ENCODE measurements at regions not wholly inside any gene's neighbourhood (a gene's known extent, or its start where the extent isn't known, plus 50 kb on each side); places are given as distances from the start of the nearest gene placed in this dataset.

GRCh38 chr4:170464614-170465197 lies 374.9 kb upstream of the AADAT start:
- TF ChIP-seq CTCF (conservative IDR thresholded peaks at IDR 0.05; ENCODE audit: low read depth in 2 of 2) (no peak; a peak in 1 of 4 replicates), REST (IDR thresholded peaks at IDR 0.05; ENCODE audit: unreplicated experiment) (no peak), POLR2AphosphoS5 (IDR thresholded peaks at IDR 0.05; ENCODE audit: low read depth) (no peak), ZNF462 (CRISPR knock-in tag; IDR thresholded peaks at IDR 0.05) (no peak), ZNF114 (CRISPR knock-in tag; IDR thresholded peaks at IDR 0.05) (no peak), EZH2 (IDR thresholded peaks at IDR 0.05; ENCODE audit: low read depth, unreplicated experiment) (no peak), EZH2phosphoT487 (IDR thresholded peaks at IDR 0.05; ENCODE audit: unreplicated experiment) (no peak), JUNB (IDR thresholded peaks at IDR 0.05; ENCODE audit: unreplicated experiment) (no peak), ZNF331 (CRISPR knock-in tag; IDR thresholded peaks at IDR 0.05; ENCODE audit: low read depth) (no peak), ETS1 (IDR thresholded peaks at IDR 0.05) (no peak), STAT1 (IDR thresholded peaks at IDR 0.05; ENCODE audit: unreplicated experiment) (no peak)

All from GM23338 (cell line).